Ureter (tissue), 1 donor: ENCODE measurements at regions not wholly inside any gene's neighbourhood (a gene's known extent, or its start where the extent isn't known, plus 50 kb on each side); places are given as distances from the start of the nearest gene placed in this dataset.
A peak's percentile ranks its signal among the peaks of the same experiment; 100 is the strongest.

Experiments used
- DNase-seq: peaks from one replicate; pipeline ENCODE4 v3.0.0-alpha.2; 2020; ENCODE audit warnings: low spot score
- donor health status: DM: yes; HTN: yes; CAD: no.

DNA sequence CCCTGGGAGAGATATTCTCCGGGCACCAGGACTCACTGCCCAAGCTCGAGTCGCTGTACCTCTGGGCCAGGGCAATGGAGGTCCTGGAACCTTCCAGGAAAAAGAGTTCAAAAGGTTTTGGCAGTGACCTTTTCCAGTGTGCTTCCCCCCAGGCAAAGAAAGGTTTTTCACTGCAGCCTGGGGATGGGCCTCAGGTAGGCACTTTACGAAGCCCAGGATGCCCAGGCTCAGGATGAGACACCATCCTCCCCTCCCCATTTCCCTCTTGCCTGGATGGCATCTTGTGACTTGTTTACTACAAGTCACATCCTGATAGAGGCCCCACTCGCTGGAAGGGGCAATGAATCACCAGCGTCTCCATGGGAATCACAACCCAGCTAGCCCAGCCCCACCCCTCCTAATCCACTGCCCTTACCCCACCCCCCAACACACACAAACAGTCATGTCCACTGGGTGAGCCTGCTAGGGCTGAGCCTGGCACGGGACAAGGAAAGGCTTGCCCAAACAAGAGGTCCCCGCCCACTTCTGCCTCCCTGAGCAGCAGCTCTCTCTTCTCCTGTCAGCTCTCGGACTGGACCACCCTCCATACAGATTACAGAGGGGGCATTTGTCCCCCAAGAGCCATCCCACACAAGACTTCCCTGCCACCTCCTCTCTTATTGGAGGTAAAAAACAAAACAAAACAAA lies 93.8 kb upstream of the SMNDC1 start:
- peak; percentile 93 for DNase-seq

DNA sequence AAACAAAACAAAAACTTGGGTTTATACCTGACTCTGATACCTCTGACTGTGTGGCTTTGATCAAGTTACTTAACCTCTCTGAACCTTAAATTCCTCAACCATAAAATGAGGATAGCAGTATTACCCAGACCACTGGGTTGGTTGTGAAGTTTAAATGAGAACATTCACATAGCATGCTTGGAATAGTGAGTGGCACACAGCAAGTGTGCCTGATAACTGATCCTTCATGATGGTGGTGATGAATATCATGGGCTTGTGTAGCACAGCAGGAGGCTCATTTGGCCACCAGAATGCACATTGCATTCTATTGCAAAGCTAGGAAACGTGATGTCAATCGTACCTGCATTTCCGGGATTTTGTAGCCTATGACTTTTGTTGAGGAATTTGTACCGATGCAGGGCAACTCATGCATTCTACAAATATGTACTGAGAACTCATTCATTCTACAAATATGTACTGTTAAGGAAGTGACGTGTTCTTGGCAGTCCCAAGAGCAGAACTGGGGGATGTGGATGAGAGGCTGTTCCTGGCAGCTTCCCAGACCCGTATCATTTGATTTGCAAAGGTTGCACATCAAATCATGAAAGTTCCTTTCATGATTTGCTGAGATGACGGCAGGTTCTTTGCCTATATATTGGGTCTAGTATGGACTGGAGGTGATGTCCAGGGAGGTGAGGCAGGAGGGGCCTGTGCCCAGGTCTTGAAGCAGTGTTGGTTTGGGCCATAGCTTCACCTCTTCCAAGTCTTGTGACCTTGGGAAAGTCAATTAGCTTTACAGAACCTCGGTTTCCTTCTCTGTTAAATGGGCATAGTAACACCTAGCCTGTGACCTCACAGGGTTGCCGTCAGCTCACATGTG lies 94.6 kb upstream of the SMNDC1 start:
- DNase-seq = peak; percentile 72

DNA sequence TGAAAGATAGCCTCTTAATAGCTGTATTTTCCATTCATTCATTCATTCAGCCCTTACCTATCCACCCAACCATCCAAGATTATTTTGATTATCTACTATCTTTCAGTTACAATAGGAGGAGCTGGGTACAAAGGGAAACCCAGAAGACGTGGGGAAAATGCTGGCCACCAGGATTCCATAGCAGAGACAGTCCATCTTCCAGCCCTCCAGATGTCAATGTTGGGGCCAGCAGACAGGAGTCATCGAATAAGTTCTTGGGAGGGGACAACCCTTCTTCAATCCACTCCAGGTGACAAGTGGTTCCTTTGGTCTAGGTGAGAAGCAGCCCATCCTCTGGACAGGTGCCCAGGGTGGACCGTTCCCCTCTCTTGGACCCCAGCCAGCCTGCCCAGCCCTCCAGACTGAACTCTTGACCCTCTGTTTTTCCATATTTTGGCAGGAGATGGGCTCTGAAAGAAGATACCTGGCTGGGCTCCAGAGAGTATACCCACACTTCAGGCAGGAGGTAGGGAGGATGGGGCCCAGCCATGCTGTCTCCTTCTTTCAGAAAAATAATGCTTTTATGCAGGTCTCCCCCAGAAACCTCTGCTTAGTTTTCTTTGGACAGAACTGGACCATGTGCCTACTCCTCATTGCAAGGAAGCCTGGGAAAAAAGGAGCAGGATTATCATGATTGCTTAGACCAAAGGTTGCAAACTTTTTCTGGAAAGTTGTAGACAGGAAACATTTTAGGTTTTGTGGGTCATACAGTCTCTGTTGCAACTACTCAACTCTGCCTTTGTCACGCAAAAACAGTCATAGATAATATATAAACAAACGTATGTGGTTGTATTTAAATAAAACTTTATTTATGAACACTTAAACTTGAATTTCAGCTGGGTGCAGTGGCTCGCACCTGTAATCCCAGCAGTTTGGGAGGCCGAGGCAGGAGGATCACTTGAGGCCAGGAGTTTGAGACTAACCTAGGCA lies 95.5 kb upstream of the SMNDC1 start:
- no peak for DNase-seq

DNA sequence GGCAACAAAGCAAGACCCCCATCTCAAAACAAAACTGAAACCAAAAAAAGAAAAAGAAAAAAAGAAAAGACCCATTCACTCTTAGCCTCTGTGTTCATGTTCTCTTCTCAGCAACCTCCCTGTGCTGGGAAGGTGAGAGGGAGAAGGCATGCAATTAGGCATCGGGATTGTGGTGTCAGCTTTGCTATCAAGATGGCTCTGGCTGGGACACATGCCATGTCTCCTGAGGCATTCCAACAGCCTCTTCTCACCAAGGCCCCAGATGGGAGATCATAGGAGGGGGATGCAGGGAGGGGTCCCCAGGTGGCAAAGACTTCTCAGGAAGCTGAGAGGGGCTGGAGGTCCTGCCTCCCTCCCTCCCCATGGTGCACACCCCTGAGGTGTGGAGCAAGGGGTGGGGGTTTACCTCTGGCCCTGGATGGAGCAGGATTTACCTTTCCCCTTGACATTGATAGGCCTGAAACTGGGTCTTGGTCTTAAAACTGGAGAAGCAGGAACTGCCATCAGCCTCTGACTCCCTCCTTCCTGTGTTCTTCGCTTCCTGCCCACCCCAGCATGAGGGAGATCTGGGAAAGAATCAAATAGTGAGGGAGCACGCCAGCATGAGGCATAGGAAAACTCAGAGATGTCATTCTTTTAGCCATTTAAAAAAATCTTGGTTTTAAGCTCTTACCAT lies 96.2 kb upstream of the DUSP5 start:
- DNase-seq = no peak

DNA sequence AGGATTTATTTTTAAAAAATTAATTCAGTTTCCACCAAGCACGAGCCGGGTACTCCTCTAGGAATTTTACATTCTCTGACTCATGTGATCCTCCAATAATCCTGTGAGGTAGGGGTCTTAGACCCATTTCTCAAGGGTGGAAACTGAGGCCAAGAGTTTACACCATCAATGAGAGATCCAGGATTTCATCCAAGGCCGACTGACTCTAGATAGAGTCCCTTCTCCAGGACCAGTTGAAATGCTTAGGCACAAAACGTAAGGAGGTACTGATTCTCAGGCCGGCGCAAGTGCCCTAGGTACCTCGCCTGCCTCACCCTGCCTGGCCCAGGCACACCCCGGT lies 95.7 kb upstream of the DUSP5 start:
- no peak for DNase-seq

DNA sequence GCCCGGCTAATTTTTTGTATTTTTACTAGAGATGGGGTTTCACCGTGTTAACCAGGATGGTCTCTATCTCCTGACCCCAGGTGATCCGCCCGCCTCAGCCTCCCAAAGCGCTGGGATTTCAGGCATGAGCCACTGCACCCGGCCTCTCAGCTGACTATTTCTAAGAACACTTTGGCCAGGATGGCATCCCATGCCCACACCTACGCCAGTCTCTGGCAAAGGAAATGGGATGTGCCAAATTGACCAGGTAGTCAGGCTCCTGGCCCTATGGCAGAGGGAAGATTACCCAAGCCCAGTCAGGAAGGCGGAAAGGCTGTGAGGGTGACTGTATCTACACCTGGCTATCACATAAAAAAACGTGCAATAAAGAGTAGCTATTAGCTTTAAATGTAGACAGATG lies 94.1 kb upstream of the DUSP5 start:
- no peak for DNase-seq

DNA sequence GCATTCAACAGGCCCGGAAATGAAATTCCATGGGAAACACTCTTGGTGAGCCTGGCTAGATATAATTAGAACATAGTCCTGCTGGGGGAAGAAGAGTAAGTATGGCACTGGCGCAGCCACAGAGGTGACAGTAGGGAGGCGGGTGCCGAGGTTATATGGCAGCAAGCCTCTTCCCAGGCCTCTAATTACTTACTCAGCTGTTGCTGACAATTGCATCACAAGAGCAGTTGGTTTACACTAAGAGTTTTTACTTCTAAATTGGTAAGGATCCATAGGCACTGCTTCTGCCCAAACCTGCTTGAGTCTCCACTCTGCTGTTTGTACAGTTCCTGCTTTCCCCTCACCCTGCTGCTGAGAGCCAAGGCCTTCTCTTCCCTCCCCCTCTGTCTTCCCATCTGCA lies 93.3 kb upstream of the DUSP5 start:
- no peak for DNase-seq

DNA sequence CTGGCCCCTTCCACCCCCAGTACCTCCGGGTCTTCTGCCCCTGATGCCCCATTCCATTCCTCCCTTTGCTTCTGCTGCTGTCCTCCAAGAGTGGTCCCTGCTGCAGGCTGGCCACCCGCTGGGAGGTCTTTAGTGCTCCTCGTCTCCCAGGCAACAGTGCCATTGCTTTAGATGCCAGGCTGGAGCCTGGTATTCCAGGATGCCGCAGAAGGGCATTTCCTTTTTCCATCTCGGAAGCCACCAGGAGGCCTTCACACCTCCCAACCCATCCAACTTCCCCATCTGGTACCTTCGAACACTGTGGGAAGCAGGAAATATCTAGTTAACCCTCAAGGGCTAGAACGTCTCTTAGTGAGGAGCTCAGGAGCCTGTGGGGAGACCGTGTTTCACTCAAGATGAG lies 92.9 kb upstream of the DUSP5 start:
- no peak for DNase-seq

DNA sequence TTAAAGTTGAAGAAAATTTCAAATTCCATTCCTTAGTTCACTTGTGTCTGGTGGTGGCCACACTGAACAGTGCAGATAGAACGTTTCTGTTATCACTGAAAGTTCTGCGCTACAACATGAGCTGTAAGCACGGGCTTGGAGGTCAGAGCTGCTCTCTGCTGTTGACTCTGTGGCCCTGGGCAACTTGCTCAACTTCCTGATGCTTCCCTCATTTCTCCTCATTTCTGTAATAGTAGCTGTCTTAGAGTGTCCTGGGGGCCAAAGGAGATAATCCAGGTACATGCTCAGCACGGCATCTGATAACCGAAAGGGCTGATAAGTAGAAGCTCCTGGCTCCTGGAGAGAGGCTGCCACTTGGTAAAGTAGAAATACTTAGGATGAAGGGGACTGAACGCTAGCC lies 92.3 kb upstream of the DUSP5 start:
- no peak for DNase-seq

DNA sequence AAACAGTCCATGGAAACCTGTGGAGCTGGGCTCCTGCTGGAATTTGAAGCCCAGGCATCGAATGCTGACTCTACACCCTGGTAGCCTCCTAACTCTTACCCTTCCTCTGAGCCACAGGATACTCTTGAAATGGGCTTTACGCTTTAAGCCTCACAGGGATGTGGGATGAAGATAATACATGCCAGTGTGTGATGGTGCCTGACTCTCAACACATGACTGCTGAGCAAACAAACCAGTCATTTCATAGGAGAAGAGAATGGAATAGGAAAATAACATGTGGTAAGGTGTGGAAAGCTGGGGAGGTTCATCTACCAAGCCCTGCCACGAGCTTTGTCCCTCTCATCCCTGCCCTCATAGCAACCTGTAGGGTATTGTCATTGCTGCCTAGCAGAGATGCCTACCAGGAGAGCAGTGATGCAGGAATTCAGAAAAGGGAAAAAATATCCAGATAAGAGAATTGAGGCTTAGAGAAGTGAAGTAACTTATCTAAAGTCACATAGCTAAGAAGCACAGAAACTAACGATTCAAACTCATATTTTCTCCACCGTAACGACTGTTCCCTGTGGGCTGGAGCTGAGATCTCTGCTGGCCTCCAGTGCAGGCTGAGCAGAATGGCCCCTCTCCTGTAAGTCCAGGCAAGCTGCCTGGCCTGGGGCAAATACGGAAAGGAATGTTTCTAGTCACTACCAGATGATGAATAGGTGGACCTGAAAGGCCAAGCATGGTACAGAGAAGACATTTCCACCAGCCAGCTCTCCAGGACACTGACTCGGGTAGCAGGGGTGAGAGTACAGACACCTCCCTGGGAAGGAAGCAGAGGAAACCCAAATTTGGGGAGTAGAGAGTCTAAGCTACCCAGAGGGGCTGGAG lies 90.2 kb upstream of the DUSP5 start:
- no peak for DNase-seq

DNA sequence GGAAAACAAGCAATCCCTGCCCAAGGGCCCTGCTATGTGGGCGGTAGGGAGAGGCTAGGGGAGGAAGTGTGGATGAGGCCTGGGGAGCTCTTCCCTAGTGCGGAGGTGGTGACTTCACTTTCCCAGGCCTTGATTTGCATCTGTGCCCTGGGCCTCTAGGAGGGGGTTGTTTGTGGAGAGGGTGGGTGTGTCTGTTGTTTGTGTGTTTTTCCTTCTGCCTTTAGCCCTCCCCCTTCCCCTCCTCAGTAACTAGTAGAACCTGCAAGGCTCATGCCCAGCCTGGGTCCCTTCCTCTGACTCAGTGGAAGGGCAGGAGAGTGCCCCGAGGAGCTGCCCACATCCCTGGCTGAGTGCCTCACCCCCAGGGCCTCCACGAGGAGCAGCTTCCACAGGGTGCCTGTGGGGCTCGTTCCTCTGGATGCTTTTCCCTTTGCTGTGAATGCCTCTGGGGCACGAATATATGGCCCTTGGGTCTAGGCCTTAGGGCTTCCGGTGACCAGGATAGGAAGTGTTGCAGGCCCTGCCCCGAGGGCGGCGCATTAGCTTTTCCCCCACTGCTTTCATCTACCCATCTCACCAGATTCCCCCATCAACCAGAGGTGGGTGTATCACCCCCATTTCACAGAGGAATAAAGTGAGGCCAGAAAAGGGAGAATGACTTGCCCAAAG lies 89.4 kb upstream of the DUSP5 start:
- DNase-seq = peak; percentile 74

DNA sequence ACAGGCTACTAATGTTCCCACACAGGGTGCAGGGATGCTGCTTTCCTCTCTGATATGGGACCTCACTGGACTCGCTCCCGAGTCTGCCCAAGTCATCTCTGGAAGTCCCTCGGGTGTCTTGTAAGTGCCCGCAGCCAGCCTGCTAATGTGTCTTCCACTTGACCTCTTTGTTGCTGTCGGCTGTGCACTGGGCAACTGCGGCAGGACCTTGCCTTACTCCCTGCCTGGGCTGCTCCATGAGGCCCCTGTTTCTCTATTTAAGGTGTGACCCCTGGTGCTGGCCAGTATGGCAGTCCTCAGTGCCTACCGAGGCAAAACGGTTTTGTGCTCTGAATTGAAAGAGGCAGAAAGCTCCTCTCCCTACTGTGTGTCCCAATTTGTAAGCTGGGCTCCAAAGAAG lies 88.8 kb upstream of the DUSP5 start:
- no peak for DNase-seq

DNA sequence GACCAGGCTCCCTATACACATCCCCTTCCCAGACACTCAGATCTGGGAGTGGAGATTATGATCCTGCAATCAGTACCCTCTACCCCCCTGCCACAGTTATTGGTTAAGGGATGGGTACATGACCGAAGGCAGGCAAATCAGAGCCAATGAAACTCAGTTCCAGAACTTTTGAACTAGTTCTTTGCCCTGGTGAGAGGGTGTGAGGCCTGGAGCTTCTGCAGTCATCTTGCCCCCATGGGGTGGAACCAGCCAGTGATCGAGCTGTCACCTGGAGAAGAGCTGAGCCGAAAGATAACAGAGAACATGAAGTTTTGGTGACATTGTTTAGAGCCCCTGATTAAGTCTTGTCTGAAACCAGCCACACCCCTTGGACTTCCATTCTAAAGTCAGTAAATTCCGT lies 88.2 kb upstream of the DUSP5 start:
- DNase-seq = no peak

DNA sequence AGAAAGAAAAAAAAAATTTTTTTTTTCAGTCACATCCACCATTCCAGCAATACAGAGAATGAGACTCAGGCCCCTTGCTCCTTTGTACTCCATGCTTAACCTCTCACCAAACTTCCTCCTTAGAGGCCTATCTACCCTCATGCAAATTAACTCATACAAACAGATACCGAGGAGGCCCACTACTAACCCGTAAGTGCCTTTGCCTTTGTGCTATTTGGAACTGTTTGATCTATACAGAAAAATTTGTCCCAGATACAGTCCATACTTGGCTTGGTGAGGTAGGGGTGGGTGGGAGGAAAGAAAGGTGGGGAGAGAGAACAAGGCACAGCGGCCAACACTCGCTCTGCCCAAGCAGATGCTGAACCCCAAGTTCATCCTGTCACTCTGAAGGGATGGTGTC lies 87.8 kb upstream of the DUSP5 start:
- DNase-seq = no peak

DNA sequence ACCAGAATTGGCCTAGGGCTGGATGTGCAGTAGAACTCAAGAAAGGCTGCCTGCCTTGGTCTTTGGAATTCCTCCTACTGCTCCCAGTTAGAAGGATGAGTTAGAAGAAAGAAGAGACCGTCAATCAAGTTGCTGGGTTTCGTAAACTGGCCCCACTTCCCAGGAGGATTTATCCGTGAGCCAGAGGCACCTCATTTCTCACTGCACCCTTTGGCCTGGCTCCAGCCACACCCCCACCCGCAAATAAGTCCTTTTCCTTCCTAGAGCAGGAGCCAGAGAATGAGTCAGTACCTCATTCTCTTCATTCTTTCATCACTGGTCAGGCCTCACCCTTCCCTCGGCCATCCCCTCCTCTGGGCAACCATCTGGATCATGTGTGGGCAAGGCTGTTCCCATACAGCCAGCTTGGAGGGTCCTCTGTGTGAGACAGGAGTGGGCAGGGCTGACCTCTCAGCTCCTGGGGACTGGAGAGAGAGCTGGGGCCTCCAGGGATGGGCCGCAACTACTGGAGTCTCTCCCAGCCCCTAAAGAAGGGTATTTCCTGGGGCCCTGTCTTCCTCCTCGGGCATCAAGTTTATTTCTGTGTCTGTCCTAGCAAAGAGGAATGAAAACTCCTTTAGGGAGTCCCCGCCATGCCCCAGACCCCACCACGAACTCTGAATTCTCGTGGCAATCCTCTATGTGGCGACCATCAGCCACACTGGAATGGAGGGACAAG lies 87.2 kb upstream of the DUSP5 start:
- peak; percentile 88 for DNase-seq

DNA sequence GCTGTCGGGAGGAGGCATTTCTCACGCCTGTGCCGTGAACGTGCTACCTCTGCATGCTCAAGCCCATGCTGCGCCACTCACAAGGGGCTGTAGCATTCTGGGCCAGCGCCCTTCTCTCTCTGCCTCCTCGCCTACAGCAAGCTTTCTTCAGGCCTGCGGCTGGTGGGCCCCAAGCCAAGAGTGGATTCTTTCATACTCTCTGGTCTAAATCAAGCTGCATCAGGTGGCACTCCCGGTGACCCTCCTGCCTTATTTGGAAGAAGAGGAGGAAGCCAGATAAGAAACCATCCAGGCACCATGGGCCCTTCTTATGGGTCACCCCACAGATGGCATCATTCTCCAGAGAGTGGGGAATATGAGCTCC lies 86.7 kb upstream of the DUSP5 start:
- DNase-seq = peak; percentile 65

DNA sequence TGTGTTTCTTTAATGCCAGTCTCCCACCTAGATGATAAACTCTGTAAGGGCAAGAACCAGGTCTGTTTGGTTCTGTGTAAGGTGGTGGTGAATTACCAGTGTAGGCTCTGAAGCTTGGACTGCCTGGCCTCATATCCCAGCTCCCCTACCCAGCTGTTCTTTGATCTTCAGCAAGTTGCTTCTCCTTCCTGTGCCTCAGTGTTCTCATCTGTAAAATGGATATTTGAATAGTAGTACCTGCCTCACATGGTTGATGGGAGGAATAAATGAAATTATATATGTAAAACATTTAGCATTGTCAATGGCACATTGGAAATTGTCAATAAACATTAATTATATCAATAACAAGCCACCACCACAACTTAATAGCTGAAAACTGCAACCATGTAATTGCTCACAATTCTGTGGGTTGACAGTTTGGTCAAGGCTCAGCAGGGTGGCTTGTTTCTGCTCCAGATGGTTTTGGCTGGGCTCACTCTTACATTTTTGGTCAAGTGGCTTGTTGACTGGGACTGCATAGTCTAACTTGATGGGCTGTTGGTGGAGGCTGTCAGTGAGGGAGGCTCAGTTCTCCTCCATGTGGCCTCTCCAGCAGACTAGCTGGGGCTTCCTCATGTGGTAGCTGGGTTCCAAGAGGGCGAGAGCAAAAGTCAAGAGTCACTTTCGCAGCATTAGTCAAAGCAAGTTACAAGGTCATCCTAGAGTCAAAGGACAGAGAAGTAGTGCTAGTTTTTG lies 84.5 kb upstream of the DUSP5 start:
- no peak for DNase-seq

DNA sequence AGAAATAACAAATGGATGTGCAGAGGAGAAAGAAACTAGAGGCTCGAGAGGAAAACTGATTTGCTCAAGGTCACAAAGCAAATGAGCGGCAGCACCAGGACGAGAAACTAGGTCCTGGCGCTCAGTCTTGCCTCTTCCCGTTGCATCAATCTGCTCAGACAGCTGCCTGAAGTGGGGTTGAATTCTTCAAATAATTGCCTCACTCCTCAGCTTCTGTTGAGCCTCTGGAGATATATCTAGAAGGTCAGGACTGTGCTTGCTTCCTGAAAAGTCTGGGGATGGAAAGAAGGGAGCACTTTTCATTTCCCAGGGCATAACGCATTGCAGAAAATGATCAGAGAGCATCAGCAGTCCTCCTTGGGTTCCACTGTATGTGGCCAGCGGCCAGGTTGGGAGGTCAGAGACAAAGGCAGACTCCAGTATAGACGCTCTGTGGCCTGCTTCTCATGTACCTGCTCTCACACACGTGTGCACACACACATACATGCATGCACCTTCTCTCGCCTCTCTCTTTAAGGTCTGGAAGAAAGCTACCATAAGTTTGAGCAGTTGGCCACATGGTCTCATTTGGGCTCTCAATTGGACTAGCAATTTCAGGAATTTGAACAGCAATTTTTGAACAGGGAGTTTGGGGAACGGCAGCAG lies 83.7 kb upstream of the DUSP5 start:
- no peak for DNase-seq
